HCEC 1CT (cell line): ENCODE measurements at regions not wholly inside any gene's neighbourhood (a gene's known extent, or its start where the extent isn't known, plus 50 kb on each side); places are given as distances from the start of the nearest gene placed in this dataset.

Experiments used
- DNase-seq: peaks from one replicate; pipeline ENCODE4 v3.0.0-alpha.2; 2017

GRCh38 chr1:5765997-5766913, 226.0 kb downstream of the NPHP4 start:
- no peak for DNase-seq

GRCh38 chr1:5765483-5765882, 226.7 kb downstream of the NPHP4 start:
- no peak for DNase-seq

- DNase-seq, result no peak
Measured at GRCh38 chr1:5764959-5765358, 227.3 kb downstream of the NPHP4 start.

- no peak for DNase-seq
Measured at GRCh38 chr1:5764464-5764863, 227.8 kb downstream of the NPHP4 start.

GRCh38 chr1:5763696-5764370, 228.4 kb downstream of the NPHP4 start:
- no peak for DNase-seq

GRCh38 chr1:5758859-5759578, 233.2 kb downstream of the NPHP4 start:
- no peak for DNase-seq

GRCh38 chr1:5758000-5758858, 234.0 kb downstream of the NPHP4 start:
- no peak for DNase-seq

- DNase-seq, result no peak
Measured at GRCh38 chr1:5757187-5757805, 234.9 kb downstream of the NPHP4 start.

- DNase-seq, result no peak
Measured at GRCh38 chr1:5756434-5757186, 235.6 kb downstream of the NPHP4 start.

GRCh38 chr1:5755552-5756125, 236.6 kb downstream of the NPHP4 start:
- DNase-seq, result no peak

- DNase-seq, result no peak
Measured at GRCh38 chr1:5754817-5755551, 237.2 kb downstream of the NPHP4 start.

GRCh38 chr1:5753549-5754421, 238.4 kb downstream of the NPHP4 start:
- DNase-seq, result no peak

- DNase-seq, result no peak
Measured at GRCh38 chr1:5752746-5753548, 239.3 kb downstream of the NPHP4 start.

GRCh38 chr1:5751833-5752745, 240.1 kb downstream of the NPHP4 start:
- no peak for DNase-seq

- no peak for DNase-seq
Measured at GRCh38 chr1:5751163-5751540, 241.1 kb downstream of the NPHP4 start.

GRCh38 chr1:5750186-5751162, 241.8 kb downstream of the NPHP4 start:
- no peak for DNase-seq
